CD4-positive, alpha-beta T cell treated with Interleukin-6 at 100 ng/mL for 8 hours (primary cell): ENCODE measurements at regions not wholly inside any gene's neighbourhood (a gene's known extent, or its start where the extent isn't known, plus 50 kb on each side); places are given as distances from the start of the nearest gene placed in this dataset.

Experiments used
- DNase-seq: peaks from one replicate; pipeline ENCODE4 v3.0.0-alpha.2; 2020; ENCODE audit warnings: mixed read lengths, low spot score

DNA sequence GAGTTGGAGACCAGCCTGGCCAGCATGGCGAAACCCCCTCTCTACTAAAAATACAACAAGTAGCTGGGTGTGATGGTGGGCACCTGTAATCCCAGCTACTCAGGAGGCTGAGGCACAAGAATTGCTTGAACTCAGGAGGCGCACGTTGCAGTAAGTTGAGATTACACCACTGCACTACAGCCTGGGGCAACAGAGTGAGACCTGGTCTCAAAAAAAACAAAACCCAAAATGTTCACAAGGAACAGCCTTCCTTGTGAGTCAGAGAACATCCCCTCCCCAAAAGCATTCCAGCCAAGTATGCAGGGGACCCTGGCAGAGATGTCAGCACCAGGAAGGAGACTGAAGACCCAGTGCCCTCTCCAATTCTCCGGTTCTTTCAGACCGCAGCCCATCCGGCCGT is 314.9 kb upstream of the TSHZ3 start:
- no peak for DNase-seq

DNA sequence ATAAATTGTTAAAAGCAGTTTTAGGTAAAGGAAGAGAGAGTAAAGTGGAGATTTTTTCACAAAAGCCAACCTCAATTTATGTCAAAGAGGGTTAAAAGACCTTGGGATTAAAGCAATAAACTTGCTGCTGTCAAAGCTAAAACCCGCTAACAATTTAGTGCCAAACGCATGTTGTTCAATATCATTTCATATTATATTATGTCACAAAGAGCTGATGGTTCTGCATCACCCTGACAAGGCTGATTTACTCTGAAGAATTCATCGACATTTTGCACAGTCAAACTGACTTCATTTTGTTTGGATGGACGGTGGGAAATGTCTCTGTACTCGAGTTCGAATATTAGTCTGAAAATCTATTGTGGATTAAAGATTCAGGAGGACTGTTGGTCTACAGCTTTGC is 315.8 kb upstream of the TSHZ3 start:
- no peak for DNase-seq

DNA sequence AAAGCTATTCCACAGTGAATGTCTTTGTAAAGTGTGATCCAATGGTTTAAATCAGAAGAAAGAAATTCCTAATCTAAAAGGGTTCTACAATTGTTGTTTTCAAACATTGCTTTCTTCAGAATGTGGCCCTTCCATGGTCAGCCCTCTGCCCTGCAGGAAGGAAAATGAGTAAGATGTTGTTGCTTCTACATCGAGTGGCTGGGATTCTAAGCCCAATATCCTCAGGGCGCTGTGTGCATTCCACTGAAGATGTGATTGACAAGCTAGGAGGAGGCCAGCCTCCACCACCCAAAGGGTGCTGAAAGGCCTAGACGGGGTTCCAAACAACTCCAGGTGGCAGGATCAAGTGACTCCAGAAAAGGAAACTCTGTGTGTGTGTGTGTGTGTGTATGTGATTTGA is 316.9 kb upstream of the TSHZ3 start:
- DNase-seq: no peak

DNA sequence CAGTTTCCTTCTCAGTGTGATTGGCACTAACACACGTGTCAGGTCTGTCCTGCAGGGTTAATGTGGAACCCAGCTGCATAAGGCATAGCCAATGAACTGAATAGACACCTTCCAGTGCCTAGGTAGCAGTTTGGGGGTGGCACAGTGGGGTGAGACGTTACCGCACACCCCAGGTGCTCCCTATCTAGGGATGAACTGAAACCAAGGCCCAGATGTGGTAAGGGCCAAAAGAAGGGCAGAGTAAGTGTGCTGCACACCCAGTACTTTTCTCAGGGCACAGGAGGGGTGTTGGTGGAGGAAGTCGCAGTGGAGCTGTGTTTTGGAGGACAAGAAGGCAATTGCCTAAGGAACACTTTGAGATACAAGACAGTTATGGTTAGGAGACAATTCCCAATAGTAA is 317.9 kb upstream of the TSHZ3 start:
- DNase-seq: no peak

DNA sequence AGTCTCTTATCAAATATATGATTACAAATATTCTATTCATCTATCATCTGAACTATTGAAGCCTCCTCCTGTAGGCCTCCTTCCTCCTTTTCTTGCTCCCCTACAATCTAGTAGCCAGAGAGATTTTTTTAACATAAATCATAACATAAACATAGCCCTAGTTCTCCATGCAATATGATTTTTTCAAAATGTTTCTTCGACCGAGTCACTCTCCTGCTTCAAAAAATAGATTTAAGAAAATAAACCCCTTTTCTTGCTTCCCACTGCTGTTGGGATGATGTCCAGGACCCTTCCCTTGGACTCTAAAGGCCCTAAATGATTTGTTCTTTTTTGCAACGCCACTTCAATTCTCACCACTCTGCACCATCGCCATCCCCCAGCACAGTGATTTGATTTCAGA is 319.7 kb upstream of the TSHZ3 start:
- DNase-seq: no peak

DNA sequence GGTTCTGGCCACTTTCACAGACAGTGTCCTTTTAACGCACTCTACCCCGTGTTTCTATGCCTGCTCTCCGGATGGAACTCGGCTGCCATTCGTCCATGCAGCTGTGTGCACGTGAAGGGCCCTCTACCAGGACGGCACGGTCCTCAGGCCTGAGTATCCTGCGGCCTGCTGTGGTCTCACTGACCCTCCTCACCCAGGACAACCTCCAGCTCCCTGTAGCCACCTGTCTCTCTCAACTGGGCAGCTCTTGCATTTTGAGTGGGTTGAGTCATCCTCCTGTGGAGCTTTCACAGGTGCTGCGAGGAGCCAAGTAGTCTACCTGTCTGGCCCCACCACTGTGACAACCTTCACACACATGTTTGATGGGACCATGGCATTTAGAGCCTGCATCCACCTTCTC is 321.7 kb upstream of the TSHZ3 start:
- no peak for DNase-seq

DNA sequence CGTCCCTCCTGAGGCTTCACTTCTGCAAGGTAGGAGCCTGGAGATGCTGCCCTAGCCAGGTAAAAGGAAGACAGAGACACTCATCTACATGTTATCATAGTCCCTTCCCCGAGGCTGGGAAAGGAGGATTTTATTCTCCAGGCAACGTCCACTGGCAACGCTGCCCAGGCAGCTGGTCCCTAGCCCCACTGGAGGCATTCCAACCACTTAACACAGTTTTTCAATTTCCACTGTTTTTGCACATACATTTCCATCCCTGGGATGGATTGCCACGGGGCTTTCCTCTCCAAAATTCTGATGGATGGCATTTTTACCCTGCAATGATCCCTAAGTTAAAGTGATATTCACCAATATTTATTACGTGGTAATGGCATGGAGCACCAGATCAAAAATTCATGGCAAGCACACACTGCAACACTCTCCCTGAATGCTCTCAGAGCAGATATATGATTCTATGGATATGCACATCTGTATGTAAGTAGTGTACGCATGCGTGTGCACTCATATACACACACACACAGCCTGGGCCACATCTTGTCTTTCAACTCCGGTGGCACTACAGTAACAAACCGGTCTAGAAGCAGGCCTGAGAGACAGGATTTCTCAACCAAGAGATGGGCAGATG is 322.3 kb upstream of the TSHZ3 start:
- DNase-seq: no peak

DNA sequence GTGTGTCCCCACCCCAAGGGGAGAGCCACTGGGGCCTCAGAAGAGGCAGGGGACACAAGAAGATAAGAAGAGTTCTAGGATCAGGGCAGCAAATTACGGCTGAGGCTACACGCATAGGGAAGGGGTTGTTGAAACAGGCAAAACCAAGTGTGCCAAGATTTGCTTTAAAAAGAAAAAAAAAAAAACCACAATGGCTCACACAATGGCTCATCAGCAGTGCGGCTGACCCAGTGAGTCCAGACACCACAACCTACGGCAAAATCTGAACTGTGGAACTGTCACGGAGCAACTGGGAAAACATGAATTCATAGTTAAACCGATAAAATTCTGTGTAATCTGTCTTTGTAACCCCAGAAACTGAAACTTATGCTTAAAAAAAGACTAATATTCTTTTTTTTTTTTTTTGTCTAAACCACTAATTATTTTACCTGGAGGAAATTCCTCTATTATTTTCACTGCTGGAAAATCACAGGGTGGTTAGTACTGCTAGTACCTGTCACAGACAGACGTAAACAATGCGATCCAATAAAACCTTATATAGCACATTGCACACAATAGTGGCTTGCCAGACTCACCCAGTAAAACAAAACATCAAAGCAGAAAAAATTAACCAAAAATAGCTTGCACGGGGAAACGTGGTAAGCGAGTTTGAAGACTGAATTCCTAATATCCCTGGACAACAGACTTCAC is 325.4 kb upstream of the TSHZ3 start:
- no peak for DNase-seq

DNA sequence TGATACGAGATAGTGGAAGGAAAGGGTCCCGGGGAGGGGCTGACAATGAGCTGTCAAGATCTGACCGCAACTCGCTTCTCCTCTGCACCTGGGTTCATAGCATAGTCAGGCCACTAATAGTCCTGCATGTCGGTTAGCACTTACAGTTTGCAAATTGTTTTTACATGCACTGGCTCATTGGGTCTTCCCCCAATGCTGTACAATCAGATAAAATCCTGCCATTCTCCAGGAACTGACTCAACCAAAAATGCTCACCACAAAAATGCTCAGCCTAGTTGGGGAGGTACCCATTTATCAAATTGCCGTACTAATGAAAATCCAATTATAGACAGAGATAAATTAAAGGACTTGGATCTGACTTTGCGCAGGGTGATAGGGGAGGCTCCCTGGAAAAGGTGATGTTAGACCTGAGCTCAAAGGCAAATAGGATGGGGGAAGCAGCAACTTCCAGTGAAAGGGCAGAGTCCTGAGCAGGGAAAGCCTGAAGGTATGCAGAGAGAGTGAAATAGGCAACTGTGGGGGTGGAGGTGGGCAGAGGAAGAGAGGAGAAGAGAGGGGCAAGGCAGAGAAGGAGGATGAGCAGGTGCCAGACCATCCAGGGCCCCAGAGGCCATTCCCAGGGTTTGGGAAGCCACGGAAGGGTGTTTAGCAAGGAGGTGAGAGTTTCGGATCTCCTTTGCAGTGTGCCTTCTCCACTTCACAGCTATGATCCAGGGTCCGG is 326.1 kb upstream of the TSHZ3 start:
- DNase-seq: no peak

DNA sequence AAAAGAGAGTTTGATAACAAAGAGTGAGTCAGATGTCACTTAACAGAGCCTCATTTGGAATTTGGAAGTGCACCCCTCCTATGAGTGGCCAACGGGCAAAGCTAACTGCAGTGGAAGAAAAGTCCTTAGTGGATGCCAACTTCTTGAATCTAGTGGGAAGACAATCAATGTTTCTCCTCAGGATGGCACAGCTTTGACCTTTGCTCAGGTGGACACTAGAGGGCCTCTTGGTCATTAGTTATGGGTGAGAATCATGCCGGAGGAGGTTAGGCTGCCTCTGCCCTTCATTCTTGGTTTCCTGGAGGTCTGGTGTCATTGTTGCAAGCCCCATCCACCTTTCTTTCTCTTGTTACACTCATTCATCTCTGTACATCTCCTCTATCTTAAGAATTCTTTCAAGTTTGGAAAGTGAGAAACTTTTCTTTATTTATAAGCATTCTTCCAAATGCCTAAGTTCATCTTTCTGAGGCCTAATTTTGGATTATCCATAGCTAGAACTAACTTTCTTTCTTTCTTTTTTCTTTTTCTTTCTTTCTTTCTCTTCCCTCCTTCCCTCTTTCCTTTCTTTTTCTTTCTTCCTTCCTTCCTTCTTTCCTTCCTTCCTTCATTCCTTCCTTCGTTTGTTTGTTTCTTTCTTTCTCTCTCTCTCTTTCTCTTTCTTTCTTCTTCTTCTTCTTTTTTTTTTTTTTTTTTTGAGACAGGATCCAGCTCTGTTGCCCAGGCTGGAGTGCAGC is 327.2 kb upstream of the TSHZ3 start:
- no peak for DNase-seq

DNA sequence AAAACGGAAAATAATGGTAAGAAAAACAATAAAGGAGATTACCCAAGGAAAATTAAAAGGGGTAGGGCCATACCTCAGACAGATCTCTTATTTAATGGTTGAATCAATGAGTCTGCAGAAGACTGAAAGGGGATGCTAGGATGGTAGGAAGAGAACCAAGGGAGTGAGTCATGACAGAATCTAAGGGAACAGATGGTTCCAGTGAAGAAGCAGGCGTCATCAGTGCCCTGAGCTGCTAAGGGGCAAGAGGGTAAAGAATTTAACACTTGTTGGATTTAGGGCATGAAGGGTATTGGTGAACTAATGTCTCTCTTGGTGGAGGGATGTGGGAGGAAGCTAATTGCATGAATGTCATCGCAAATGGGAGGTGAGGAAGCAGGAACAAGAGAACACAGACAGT is 329.2 kb upstream of the TSHZ3 start:
- no peak for DNase-seq

DNA sequence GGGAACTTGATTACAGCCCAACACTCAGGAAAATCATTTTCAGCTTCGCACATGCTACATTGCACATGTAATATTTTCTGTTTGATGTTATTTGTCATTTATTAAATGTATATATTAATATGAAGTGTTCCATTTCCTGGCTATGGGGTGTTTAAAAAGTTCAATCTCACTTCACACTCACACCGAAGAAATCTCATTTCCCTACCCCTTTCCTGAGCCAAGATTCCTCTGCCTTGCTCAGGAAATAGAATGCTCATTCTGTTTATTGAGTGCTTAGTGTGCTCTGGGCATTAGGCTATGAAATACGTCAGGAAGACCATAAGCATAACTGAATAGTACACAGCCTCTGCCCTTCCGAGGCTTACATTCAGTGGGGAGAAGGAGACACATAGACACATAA is 331.9 kb upstream of the TSHZ3 start:
- no peak for DNase-seq

DNA sequence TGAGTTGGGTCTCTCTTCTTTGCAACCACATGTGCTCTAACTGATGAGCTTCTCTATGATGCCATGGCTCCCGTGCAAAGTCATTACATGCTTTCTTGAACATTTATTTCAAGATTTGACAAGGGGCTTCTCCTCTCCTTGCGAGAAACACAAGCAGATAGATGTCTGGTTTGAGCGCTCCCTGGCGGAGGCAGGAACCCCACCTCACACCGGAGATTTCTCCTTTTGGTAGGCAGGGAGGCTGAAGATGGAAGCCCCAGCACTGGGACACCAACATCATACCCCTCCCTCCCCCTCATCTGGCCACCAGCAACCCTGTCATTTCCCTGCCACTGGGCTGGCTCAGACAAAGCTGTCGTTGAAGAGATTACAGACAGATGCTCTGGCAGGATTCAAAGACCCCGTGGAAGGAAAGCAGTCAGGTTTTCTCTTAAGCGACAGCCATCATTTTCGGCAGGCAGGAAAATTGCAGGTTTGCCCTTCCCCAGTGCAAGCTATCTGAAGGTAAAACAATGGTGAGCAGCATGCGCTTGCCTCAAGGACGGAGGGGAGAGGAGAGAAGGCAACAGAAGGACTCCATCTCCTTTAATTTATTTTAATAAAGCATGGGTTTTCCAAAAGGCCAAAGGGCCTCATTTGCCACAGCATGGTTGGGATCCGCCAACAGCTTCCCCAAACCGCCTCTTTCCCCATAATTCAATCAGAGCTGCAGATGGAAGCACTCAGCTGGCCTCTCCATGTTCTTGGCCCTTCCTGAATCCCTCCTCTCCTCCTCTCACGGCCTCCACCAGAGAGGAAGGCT is 344.1 kb upstream of the TSHZ3 start:
- no peak for DNase-seq

DNA sequence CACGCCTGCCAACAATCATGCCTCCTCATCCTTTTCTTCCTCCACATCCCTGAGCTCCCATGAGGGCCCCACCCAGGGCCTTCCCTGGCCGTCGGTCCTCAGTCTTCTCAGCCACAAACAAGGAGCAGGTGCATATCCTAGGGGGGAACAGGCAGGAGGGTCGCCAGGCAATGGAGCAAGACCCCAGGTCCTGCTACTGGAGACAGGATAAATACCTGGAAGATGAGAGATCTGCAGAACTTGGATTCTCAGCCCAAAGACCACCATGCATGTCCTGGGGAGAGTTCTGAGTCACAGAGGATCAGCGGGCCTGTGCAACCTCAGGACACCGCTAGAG is 344.7 kb upstream of the TSHZ3 start:
- no peak for DNase-seq

DNA sequence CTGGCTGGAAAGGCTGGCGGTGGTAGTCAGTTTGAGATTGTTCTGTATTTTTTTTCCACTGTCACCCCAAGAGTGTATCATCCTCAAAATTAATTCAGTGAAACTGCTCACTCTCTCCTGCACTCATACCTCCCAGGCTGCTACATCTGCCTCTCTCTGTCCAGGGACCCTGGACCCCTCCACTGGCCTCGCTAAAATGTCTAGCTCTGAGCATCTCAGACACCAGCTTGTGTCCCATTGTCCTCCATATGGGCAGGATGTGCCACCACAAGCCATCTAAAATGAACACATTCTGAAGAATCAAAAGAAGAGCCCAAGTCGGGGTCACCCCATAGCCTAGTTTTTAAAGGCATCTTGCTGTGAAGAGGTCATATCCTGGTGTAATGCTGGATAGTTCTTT is 345.5 kb upstream of the TSHZ3 start:
- no peak for DNase-seq

DNA sequence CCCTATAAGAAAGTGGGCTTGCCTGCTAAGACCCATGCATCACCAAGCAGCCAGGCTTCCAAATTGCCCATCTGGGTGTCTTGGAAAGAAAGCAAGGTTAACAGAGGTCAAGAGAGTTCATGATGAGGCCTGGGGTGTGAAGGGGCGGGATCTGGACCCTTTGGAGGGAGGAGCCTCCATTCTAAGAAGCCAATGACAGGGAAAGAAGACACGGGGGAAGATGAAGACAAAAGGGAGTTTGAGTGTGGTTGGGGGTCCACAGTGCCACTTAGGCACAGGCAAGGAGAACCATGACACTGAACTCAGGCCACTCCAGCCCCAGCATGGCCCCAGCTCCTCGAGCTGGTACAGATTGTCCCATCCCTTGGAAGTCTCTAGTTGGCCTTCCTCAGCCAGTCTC is 350.2 kb upstream of the TSHZ3 start:
- no peak for DNase-seq

DNA sequence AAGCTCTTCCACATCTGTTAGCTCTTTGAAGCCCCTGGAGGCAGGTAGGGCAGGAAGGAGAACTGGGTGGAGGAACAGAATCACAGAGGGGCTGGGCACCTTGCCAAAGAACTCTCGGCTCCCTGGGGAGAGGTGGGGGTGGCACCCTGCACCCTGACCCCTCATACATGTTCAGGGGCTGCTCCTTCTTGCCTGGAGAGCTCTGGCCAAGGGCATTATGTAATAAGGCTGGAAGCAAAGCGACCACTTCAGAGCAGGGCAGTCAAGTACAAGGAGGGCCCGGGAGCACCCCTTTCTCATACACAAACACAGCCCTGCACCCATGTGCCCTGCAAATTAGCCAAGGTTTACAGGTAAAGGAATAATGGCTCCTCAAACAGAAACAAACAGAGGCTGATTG is 351.9 kb upstream of the TSHZ3 start:
- DNase-seq: no peak

DNA sequence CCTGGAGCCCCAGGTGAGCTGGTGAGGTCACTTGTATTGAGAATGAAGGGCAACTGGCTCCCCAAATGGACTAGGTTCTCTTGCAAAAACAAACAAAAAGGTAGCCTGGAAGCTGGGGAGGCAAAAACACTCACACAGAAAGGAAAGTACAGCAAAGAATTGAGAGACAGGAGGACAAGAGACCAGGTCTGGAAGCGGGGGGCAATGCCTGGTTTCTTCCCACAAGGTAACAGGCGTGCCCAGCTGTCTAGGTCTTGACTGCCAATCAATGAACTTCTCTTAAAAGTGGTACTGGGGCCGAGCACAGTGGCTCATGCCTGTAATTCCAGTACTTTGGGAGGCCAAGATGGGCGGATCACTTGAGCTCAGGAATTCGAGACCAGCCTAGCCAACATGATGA is 356.4 kb upstream of the TSHZ3 start:
- DNase-seq: no peak

DNA sequence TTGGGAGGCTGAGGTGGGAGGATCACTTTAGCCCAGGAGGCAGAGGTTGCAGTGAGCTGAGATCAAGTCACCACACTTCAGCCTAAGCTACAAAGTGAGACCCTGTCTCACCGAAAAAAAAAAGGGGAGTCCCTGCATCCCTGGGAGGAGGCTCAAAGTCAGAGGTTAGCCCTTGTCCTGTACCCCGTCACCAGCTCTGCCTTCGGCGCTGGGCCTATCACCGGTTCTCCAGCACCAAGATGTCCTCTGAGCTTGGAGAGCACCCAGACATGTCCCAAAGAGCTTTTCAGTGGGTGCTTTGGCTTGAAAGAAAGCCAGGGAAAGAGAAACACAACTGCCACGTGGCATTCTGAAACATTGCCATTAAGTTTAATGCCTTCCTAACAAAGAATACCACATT is 356.9 kb upstream of the TSHZ3 start:
- no peak for DNase-seq

DNA sequence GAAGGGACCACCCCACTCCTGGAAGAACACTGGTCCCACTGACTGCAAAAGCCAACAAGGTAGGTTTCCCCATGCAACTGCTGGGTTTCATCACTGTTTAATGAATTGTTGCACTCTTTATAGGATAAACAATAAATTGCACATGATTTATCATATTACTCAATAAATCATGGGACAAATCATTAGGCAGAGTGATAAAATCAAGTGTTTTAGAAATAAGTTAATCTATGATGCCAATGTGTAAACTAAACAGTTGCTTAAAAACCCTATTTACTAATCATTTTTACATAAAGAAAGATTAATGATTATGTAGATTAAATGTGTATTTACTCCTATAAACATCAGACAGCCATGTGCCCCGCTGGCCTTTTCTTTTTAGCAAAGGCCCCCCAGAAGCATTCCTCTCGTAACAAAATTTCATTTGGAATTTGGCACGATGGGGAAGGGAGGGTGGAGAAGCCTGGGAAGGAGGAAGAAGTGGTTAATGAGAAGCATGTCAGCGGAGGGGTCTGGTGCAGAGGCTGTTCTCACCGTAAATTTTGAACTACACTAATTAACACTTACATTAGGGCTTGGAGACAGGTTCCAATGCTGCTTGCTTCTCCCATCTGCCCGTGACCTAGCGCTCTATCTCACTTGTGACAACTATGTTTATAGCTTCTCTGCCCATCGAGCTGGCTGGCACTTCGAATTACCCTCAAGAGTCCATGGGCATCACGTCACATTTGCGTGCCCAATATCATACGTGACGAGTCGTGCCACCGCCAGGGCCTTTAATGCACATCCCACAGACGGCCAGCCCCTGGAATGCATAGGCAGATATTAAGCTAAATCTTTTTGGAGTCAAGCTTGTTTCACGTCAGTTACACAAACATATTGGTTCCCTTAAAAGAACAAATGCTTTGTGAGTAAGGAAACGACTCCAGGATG is 357.7 kb upstream of the TSHZ3 start:
- DNase-seq: no peak

DNA sequence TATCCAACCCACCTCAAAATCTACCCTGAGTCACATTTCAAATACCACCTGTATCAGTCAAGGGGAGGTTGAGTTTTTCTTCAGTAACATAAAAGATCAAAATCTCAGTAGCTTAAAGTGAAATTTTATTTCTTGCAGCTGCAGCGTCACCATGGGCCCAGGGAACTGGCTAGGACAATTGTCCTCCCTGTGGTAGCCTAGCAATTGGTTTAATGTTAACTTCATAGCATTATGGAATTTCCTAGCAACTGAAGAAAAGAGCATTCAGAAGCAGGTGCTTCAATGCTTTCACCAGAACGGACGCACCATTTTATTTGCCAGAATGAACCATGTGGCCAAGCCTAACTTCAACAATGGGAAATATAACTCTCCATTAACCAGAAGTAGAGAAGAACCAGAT is 359.3 kb upstream of the TSHZ3 start:
- no peak for DNase-seq
